SK-N-MC (cell line): ENCODE measurements at regions not wholly inside any gene's neighbourhood (a gene's known extent, or its start where the extent isn't known, plus 50 kb on each side); places are given as distances from the start of the nearest gene placed in this dataset.
"Not testable (repeated sequence)": the region's sequence is repeated elsewhere in the genome, so short reads cannot be mapped to it uniquely, and the experiment has no call there.

Experiments
- EZH2 ChIP-seq: fragments of 200-600 bp; sonication (generic); IDR thresholded peaks from one replicate; pipeline ENCODE4 v1.6.1; 2017; ENCODE audit warnings: antibody characterized with exemption
- POLR2AphosphoS5 ChIP-seq: IDR thresholded peaks from 2 replicates; pipeline ENCODE4 v1.6.1; 2012; ENCODE audit warnings: mild to moderate bottlenecking, low read depth, low read length, borderline replicate concordance

- not testable (repeated sequence) for TF ChIP-seq POLR2AphosphoS5, EZH2
Measured at GRCh38 chr2:134009906-134010305, 244.0 kb upstream of the MGAT5 start.
